ENCODE measurements at regions not wholly inside any gene's neighbourhood (a gene's known extent, or its start where the extent isn't known, plus 50 kb on each side); places are given as distances from the start of the nearest gene placed in this dataset.
"Not testable (repeated sequence)": the region's sequence is repeated elsewhere in the genome, so short reads cannot be mapped to it uniquely, and the experiment has no call there.

GRCh38 chr11:44387825-44388224 is 77.9 kb upstream of the ALX4 start:
- Histone ChIP-seq H3K27me3 (peaks cover 11% of the 10 kb centered on the region), H3K9me3 (peaks cover 4% of the 10 kb centered on the region), H3K4me1 (no peaks in the 10 kb centered on the region), H3K36me3 (no peaks in the 10 kb centered on the region), H3K4me3 (no peak overlapping the region), H3K27ac (no peak overlapping the region)
- no peak for DNase-seq (ENCODE audit: low spot score in 2 of 2)
- 66% methylated on average over 3 of the region's 3 CpGs for WGBS
- TF ChIP-seq POLR2A (IDR thresholded peaks at IDR 0.05) (no peak), CTCF (IDR thresholded peaks at IDR 0.05) (no peak), POLR2AphosphoS5 (IDR thresholded peaks at IDR 0.05) (no peak), EP300 (IDR thresholded peaks at IDR 0.05) (no peak)

- peak in 1 of 2 donors; percentile 8 for DNase-seq (ENCODE audit: low spot score in 2 of 2)
These were observed 79.1 kb upstream of the ALX4 start for GRCh38 chr11:44388828-44389657.

GRCh38 chr11:44389963-44390605 is 80.1 kb upstream of the ALX4 start:
- Histone ChIP-seq H3K9me3 (peaks cover 4% of the 10 kb centered on the region), H3K27me3 (no peaks in the 10 kb centered on the region), H3K4me1 (no peaks in the 10 kb centered on the region), H3K27ac (no peak overlapping the region), H3K36me3 (no peaks in the 10 kb centered on the region), H3K4me3 (no peak overlapping the region)
- DNase-seq (ENCODE audit: low spot score in 2 of 2), result peak in 1 of 2 donors; percentile 18
- WGBS, result 100% methylated on average over 3 of the region's 3 CpGs
- no peak for TF ChIP-seq CTCF (IDR thresholded peaks at IDR 0.05)
- TF ChIP-seq POLR2AphosphoS5 (IDR thresholded peaks at IDR 0.05), result no peak
- TF ChIP-seq POLR2A (IDR thresholded peaks at IDR 0.05), result no peak
- TF ChIP-seq EP300 (IDR thresholded peaks at IDR 0.05), result no peak

More at GRCh38 chr11:44388828-44389657, 79.1 kb upstream of the ALX4 start:
- no peaks in the 10 kb centered on the region for H3K4me1 ChIP-seq
- TF ChIP-seq EP300 (IDR thresholded peaks at IDR 0.05) (no peak), CTCF (IDR thresholded peaks at IDR 0.05) (no peak), POLR2AphosphoS5 (IDR thresholded peaks at IDR 0.05) (no peak), POLR2A (IDR thresholded peaks at IDR 0.05) (no peak)
- peaks cover 2% of the 10 kb centered on the region for H3K27me3 ChIP-seq
- H3K9me3 ChIP-seq, result peaks cover 4% of the 10 kb centered on the region
- no peak overlapping the region for H3K27ac ChIP-seq
- H3K36me3 ChIP-seq, result no peaks in the 10 kb centered on the region
- 27% methylated on average over 10 of the region's 10 CpGs for WGBS
- no peak overlapping the region for H3K4me3 ChIP-seq

GRCh38 chr11:44391004-44391403 is 81.1 kb upstream of the ALX4 start:
- H3K36me3 ChIP-seq; H3K27ac ChIP-seq; DNase-seq (ENCODE audit: low spot score in 2 of 2); H3K4me3 ChIP-seq; H3K27me3 ChIP-seq; H3K4me1 ChIP-seq; H3K9me3 ChIP-seq: not testable (repeated sequence)
- WGBS, result 81% methylated on average over 3 of the region's 3 CpGs

- not testable (repeated sequence) for H3K36me3 ChIP-seq, H3K27ac ChIP-seq, H3K4me1 ChIP-seq, H3K4me3 ChIP-seq, H3K9me3 ChIP-seq
- 71% methylated on average over 8 of the region's 10 CpGs for WGBS
- peak in 1 of 2 donors; percentile 37 for DNase-seq (ENCODE audit: low spot score in 2 of 2)
- peaks cover 14% of the 10 kb centered on the region for H3K27me3 ChIP-seq
These were observed 86.8 kb upstream of the ALX4 start for GRCh38 chr11:44396746-44397145.

GRCh38 chr11:44397586-44398178 is 87.7 kb upstream of the ALX4 start:
- no peaks in the 10 kb centered on the region for H3K9me3 ChIP-seq
- WGBS, result 78% methylated on average over 7 of the region's 7 CpGs
- no peak overlapping the region for H3K27ac ChIP-seq
- no peaks in the 10 kb centered on the region for H3K4me1 ChIP-seq
- no peak for TF ChIP-seq POLR2A (IDR thresholded peaks at IDR 0.05)
- TF ChIP-seq CTCF (IDR thresholded peaks at IDR 0.05), result no peak
- no peak for TF ChIP-seq EP300 (IDR thresholded peaks at IDR 0.05)
- no peak for TF ChIP-seq POLR2AphosphoS5 (IDR thresholded peaks at IDR 0.05)
- no peaks in the 10 kb centered on the region for H3K36me3 ChIP-seq
- H3K4me3 ChIP-seq, result no peak overlapping the region
- no peak for DNase-seq (ENCODE audit: low spot score in 2 of 2)
- H3K27me3 ChIP-seq, result peaks cover 14% of the 10 kb centered on the region

Measured in suprapubic skin (tissue), 4 donors.